IMR-90 (cell line): ENCODE measurements at regions not wholly inside any gene's neighbourhood (a gene's known extent, or its start where the extent isn't known, plus 50 kb on each side); places are given as distances from the start of the nearest gene placed in this dataset.
"Not testable (repeated sequence)": the region's sequence is repeated elsewhere in the genome, so short reads cannot be mapped to it uniquely, and the experiment has no call there.

ENCODE experiments used
- ATAC-seq: fragments of 200-7000 bp; cut with Tn5 transposase; 2 replicates; pipeline ENCODE4 v1.9.1; 2020; ENCODE audit warnings: low read depth, mild to moderate bottlenecking, moderate library complexity
- BruUV-seq: library from RNA; stranded (reverse); fragments of 400-500 nt; replicated peaks from 2 replicates; lab custom pipeline; 2021; lab: Mats Ljungman, UMichigan
- CTCF ChIA-PET: fragments of 300-600 bp; formaldehyde crosslinking; extraction: SDS; loops from one replicate; lab custom pipeline; 2021; ENCODE audit warnings: antibody characterized with exemption; lab: Yijun Ruan, JAX
- POLR2A ChIA-PET: fragments of 300-600 bp; sonication (Branson Sonifier 250); formaldehyde crosslinking; loops from one replicate; lab custom pipeline; 2022; ENCODE audit warnings: antibody characterized with exemption; ENCODE audit not compliant: unreplicated experiment; lab: Charles Lee
- DNase-seq: peaks from one replicate; pipeline ENCODE4 v3.0.0; 2013
- H2AFZ ChIP-seq: replicated peaks from 2 replicates; pipeline ENCODE3; 2013; ENCODE audit warnings: low read length, mild to moderate bottlenecking; ENCODE audit not compliant: poor library complexity
- H2AK5ac ChIP-seq: 2 replicates; pipeline ENCODE4 v1.6.1; 2013; ENCODE audit warnings: low read depth, low read length, inconsistent platforms
- H2AK9ac ChIP-seq: replicated peaks from 2 replicates; pipeline ENCODE3; 2013; ENCODE audit warnings: mild to moderate bottlenecking, low read depth, low read length, moderate library complexity; ENCODE audit not compliant: poor library complexity
- H2BK120ac ChIP-seq: 2 replicates; pipeline ENCODE4 v1.6.1; 2013; ENCODE audit warnings: low read depth, low read length, inconsistent platforms
- H2BK15ac ChIP-seq: 3 replicates; pipeline ENCODE4 v1.6.1; 2013; ENCODE audit warnings: low read depth, low read length, inconsistent platforms
- H2BK20ac ChIP-seq: 2 replicates; pipeline ENCODE4 v1.6.1; 2013; ENCODE audit warnings: low read depth, mild to moderate bottlenecking, inconsistent platforms, low read length, moderate library complexity
- H2BK5ac ChIP-seq: 2 replicates; pipeline ENCODE4 v1.6.1; 2013; ENCODE audit warnings: mild to moderate bottlenecking, low read depth, low read length, inconsistent platforms; ENCODE audit not compliant: poor library complexity, severe bottlenecking
- H3K14ac ChIP-seq: replicated peaks from 2 replicates; pipeline ENCODE4 v1.6.1; 2013; ENCODE audit warnings: low read depth, low read length, inconsistent platforms
- H3K18ac ChIP-seq: 2 replicates; pipeline ENCODE4 v1.6.1; 2013; ENCODE audit warnings: low read depth, low read length, control low read depth
- H3K23ac ChIP-seq: 2 replicates; pipeline ENCODE4 v1.6.1; 2013; ENCODE audit warnings: low read depth, low read length, inconsistent platforms
- H3K27ac ChIP-seq: 2 replicates; pipeline ENCODE4 v1.5.1; 2013; ENCODE audit warnings: mild to moderate bottlenecking, control low read depth, low read length; ENCODE audit not compliant: insufficient read depth
- H3K27me3 ChIP-seq: 2 replicates; pipeline ENCODE4 v1.6.1; 2013; ENCODE audit warnings: low read length; ENCODE audit not compliant: control insufficient read depth, insufficient read depth
- H3K36me3 ChIP-seq: 2 replicates; pipeline ENCODE4 v1.6.1; 2013; ENCODE audit warnings: low read length, mixed read lengths; ENCODE audit not compliant: control insufficient read depth, insufficient read depth
- H3K4ac ChIP-seq: 2 replicates; pipeline ENCODE4 v1.6.1; 2013; ENCODE audit warnings: low read depth, low read length, inconsistent platforms
- H3K4me1 ChIP-seq: 2 replicates; pipeline ENCODE4 v1.6.1; 2013; ENCODE audit warnings: low read length, mixed read lengths; ENCODE audit not compliant: control insufficient read depth, insufficient read depth
- H3K4me2 ChIP-seq: 2 replicates; pipeline ENCODE4 v1.6.1; 2013; ENCODE audit warnings: low read depth, mild to moderate bottlenecking, control low read depth, low read length, moderate library complexity
- H3K4me3 ChIP-seq: 2 replicates; pipeline ENCODE4 v1.5.1; 2013; ENCODE audit warnings: low read depth, mild to moderate bottlenecking, control low read depth, low read length, moderate library complexity; ENCODE audit not compliant: insufficient read depth
- H3K56ac ChIP-seq: 2 replicates; pipeline ENCODE4 v1.6.1; 2013; ENCODE audit warnings: low read length, inconsistent platforms; ENCODE audit not compliant: insufficient read depth; ENCODE audit errors: extremely low read depth
- H3K79me1 ChIP-seq, 2 experiments: 2 replicates each; pipeline ENCODE4 v1.6.1; 2013; ENCODE audit warnings: low read length in 2 of 2, inconsistent platforms in 1 of 2, low read depth in 1 of 2
- H3K9ac ChIP-seq: 2 replicates; pipeline ENCODE4 v1.6.1; 2013; ENCODE audit warnings: low read depth, low read length, control low read depth
- H3K9me1 ChIP-seq: 2 replicates; pipeline ENCODE4 v1.6.1; 2013; ENCODE audit warnings: low read length, inconsistent platforms; ENCODE audit not compliant: insufficient read depth
- H3K9me3 ChIP-seq: 2 replicates; pipeline ENCODE4 v1.6.1; 2013; ENCODE audit warnings: low read length; ENCODE audit not compliant: control insufficient read depth, insufficient read depth
- H4K20me1 ChIP-seq: 2 replicates; pipeline ENCODE4 v1.6.1; 2013; ENCODE audit warnings: low read length, inconsistent platforms; ENCODE audit not compliant: insufficient read depth
- H4K5ac ChIP-seq: 2 replicates; pipeline ENCODE4 v1.6.1; 2013; ENCODE audit warnings: mild to moderate bottlenecking, low read depth, low read length, control low read depth
- H4K8ac ChIP-seq, 2 experiments: 2 replicates each; pipeline ENCODE4 v1.6.1; 2013; ENCODE audit warnings: low read depth in 2 of 2, low read length in 2 of 2, control low read depth in 1 of 2, inconsistent platforms in 1 of 2
- H4K91ac ChIP-seq: 2 replicates; pipeline ENCODE4 v1.6.1; 2013; ENCODE audit warnings: low read depth, low read length, inconsistent platforms; ENCODE audit not compliant: insufficient read depth
- WGBS, 2 experiments: methylation state at CpG; one replicate each; pipeline versions ENCODE4 v1.1.5 to v1.1.7; 2013; ENCODE audit warnings: missing lambda C conversion rate in 2 of 2; ENCODE audit not compliant: insufficient read length in 1 of 2; ENCODE audit errors: extremely low coverage in 2 of 2; 5-methylcytosine and 5-hydroxymethylcytosine counted together
- dilution Hi-C: fragments of 300-500 bp; cut with HindIII; formaldehyde crosslinking; loops from one replicate; pipeline ENCODE4 v1.14.3; 2018; ENCODE audit warnings: low sequenced_read_pairs; ENCODE audit not compliant: unreplicated experiment
- in situ Hi-C: fragments of 300-500 bp; cut with MboI; formaldehyde crosslinking; loops from 3 replicates; pipeline ENCODE4 v1.14.3; 2019; ENCODE audit warnings: low sequenced_read_pairs, inconsistent platforms, mixed read lengths
- intact Hi-C: fragments of 100-400 bp; cut with micrococcal nuclease; formaldehyde crosslinking; loops from 2 replicates; pipeline ENCODE4 v1.10.0; 2022

GRCh38 chr15:81918767-81919166 lies 127.1 kb downstream of the MEX3B start:
- H2AK9ac ChIP-seq, H3K27ac ChIP-seq, DNase-seq, H4K91ac ChIP-seq, intact Hi-C loops, in situ Hi-C loops, ATAC-seq, H4K5ac ChIP-seq, H3K9me1 ChIP-seq, H4K8ac ChIP-seq, H2AFZ ChIP-seq, POLR2A ChIA-PET, H4K20me1 ChIP-seq, BruUV-seq, H3K36me3 ChIP-seq, H3K4ac ChIP-seq, H3K4me2 ChIP-seq, H3K56ac ChIP-seq, H2BK5ac ChIP-seq, H3K79me1 ChIP-seq, dilution Hi-C loops, CTCF ChIA-PET, H3K14ac ChIP-seq, H2BK20ac ChIP-seq, H3K18ac ChIP-seq, H2AK5ac ChIP-seq, H3K9ac ChIP-seq, H3K4me1 ChIP-seq, H2BK120ac ChIP-seq, H2BK15ac ChIP-seq, H3K27me3 ChIP-seq, H3K4me3 ChIP-seq, H3K23ac ChIP-seq: not testable (repeated sequence)
- no CpG with 5 or more reads among the region's 1 CpG for WGBS, 2 experiments
- peaks cover 11% of the 10 kb centered on the region for H3K9me3 ChIP-seq
